Mesenteric fat pad (tissue), 1 donor: ENCODE measurements at regions not wholly inside any gene's neighbourhood (a gene's known extent, or its start where the extent isn't known, plus 50 kb on each side); places are given as distances from the start of the nearest gene placed in this dataset.

Source experiments
- DNase-seq: peaks from one replicate; pipeline ENCODE4 v3.0.0-alpha.2; 2020; ENCODE audit warnings: low spot score
- donor health status: DM: yes; HTN: yes; CAD: no.

- DNase-seq, result no peak
Measured at GRCh38 chr10:117710181-117710798, 167.7 kb downstream of the EMX2 start.

- DNase-seq, result no peak
Measured at GRCh38 chr10:117716889-117717288, 174.3 kb downstream of the EMX2 start.

DNA sequence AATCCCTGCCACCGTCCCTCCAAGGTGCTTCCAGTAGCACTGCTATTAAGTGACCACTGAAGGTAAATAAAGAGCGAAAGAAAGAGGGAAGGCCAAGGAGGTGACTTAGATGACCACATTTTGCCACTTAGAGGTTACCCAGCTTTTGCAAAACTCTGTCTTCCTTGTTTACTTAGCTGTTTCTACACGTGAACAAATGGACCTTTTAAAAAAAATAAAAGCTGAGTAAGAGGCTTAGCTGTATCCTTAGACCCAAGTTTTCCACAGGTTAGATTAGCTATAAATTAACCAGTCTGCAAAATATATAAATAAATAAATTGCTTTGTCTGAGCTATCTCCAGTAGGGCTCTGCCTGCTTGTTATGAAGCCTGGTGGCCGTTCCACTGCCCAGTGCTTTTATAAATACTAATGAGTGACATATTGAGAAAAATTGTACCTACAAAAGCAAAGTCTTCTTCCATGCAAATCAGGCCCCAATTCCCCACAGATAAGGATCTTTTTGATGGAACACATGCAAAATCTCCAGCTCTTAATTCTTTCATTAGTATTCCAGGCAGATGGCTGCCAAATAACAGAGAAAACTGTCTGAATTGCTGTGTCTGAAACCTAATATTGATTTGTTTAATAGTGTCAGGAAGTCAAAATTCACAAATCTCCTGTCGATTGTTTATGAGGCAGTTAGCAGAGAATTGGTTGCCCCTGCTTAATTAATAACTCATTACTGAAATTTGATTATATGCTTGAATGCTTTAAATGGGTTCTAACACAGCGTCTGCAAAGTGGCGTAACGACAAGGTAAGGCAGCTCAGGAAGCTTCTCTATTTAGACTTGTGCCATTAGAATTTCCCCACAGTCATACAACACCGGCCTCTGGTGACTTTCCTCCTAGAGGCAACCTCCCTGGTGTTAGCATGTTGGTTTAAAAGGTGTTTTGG lies 176.7 kb downstream of the EMX2 start:
- no peak for DNase-seq

- DNase-seq, result no peak
Measured at GRCh38 chr10:117720931-117721835, 178.6 kb downstream of the EMX2 start.

GRCh38 chr10:117721873-117722272 lies 179.3 kb downstream of the EMX2 start:
- no peak for DNase-seq

- DNase-seq, result no peak
Measured at GRCh38 chr10:117723343-117723742, 180.8 kb downstream of the EMX2 start.

DNA sequence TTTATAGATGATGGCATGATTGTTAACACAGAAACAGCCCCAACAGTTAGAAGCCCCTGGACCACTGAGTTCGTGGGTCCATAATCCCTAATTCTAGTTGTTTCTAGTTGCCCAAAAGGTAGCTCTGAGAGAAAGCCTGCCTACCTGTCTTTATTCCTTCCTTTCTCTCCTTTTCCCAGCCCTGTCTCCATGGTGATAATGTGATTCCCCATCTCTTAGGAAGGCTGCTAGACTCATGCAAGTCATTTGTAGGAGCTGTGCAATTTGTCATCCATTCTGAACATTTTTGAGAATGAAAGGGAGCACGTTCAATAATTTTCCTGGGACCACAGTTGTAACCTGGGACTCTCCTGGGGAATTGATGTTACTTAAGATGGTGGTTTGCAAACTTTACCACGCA lies 183.4 kb downstream of the EMX2 start:
- no peak for DNase-seq

DNA sequence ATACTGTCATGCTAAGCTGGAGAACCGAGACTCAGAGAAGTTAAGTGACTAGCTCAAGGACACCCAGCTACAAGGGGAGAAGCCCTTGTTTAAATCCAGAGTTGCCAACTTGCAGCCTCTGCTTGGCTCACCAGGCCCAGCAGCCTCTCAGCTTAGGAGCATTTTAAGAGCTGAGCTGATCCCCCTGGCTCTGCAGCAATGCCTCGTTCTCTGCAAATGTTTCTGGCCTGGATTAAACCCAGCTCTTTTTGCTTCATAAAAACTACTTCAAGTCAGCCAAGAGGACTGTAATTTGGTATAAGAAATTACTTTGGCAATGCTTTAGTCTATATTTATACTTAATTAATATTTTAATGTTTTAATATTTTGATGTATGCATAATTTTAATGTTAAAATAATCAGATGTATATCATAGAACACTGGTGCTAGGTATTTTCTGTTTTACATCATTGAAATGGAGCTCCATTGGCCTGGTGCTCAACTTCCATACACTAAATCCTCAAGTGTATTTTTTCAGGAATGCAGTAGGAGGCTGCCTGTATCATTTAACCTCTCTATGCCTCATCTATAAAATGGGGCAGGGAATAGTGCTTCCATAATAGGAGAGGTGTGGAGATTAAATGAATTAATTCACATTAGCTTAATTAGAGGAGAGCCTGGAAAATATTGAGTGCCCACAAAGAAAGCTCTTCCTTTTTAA lies 184.2 kb downstream of the EMX2 start:
- no peak for DNase-seq

DNA sequence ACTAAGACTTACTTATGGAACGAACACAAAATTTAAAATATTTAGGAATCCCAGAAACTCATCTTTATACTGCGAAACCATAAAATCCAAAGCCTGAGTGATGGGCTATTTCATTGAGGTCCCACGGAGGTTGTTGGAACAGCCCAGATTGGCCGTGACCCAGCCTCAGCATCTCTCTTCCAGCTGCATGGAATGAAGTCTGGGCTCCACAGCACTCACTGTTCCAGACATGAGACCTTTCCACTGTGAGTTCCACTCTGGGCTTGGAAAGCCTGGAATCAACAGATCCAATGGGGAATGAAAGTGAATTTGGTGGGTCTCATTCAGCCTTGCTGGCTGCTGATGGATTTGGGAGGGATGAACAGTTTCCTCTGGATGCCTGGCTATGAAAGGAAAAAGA lies 184.9 kb downstream of the EMX2 start:
- no peak for DNase-seq

DNA sequence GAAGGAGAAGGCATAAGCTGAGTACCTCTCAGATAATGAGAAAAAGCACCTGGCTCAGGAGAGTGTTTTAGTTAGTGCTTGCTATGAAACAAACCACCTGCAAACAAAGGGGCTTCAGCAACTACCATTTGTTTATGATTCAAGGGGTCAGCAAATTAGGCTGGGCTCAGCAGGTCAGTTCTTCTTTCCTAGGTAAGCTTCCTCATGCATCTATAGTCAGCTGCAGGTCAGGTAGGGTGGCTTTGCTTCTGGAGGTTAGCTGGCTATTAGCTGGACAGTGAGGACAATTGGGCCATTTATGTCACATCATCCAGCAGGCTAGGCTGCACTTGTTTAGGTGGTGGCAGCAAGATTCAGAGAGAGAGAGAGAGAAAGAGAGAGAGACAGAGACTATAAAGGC lies 185.5 kb downstream of the EMX2 start:
- no peak for DNase-seq

GRCh38 chr10:117729156-117729555 lies 186.6 kb downstream of the EMX2 start:
- DNase-seq, result no peak

DNA sequence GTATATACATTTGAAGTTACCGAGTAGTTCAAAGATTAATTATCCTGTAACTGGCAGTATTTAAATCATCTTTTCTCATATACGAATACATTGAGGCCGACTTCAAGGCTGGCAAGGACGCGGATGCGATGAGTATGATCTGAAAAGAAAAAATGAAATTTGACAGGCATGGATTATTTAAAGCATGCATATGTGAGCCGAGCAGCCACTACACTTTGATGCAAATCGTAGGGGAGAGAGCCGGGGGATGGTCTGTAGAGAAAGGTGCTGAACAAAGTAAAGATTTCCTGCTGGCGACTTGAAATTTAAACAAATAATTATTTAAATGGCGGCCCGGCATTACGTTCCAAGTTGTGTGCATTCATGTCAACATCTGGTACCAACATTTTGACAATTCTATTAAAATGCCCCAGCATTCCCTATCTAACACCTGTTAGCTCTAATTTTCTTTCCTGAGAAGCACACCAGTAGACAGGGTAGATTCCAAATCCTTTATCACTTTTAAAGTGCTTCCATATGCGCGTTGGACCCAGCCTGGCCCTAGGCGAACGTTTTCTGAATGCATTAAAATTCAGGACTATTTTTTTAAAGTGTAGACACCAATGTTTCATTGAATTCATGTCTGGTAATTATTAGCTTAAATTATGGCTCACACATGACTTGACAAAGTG lies 188.7 kb downstream of the EMX2 start:
- DNase-seq, result no peak

- no peak for DNase-seq
Measured at GRCh38 chr10:117734731-117735405, 192.3 kb downstream of the EMX2 start.

DNA sequence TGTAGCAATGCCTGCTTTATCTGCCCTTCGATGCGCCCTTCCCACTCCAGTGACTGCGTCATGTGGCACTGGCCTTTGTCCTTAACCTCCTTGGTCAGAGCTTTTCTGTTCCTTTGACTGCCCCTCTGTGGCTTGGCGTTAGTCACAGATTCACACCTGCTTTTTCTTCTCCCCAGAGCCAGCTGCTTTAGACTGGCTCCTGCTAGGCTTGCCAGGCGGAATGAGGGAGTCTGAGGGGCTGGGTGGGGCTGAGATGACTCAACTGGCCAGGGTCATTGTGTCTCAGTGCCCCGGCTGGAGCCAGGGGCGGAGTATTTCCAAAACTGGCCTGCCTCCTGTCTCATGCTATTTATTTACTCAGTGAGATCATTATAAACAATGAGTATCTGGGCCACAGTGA lies 194.1 kb downstream of the EMX2 start:
- DNase-seq, result no peak

- DNase-seq, result no peak
Measured at GRCh38 chr10:117740088-117740487, 197.5 kb downstream of the EMX2 start.

GRCh38 chr10:117740691-117741222 lies 198.2 kb downstream of the EMX2 start:
- no peak for DNase-seq

- no peak for DNase-seq
Measured at GRCh38 chr10:117741524-117741923, 199.0 kb downstream of the EMX2 start.

- DNase-seq, result no peak
Measured at GRCh38 chr10:117743509-117743908, 201.0 kb downstream of the EMX2 start.

GRCh38 chr10:117745301-117745700 lies 202.8 kb downstream of the EMX2 start:
- DNase-seq, result no peak
